Liver (tissue), 7 donors: ENCODE measurements at regions not wholly inside any gene's neighbourhood (a gene's known extent, or its start where the extent isn't known, plus 50 kb on each side); places are given as distances from the start of the nearest gene placed in this dataset.

ENCODE experiments used
- DNase-seq: peaks from one replicate; pipeline ENCODE4 v3.0.0-alpha.2; 2017; ENCODE audit warnings: low spot score
- H3K27ac ChIP-seq, 2 donors: one replicate each; pipeline ENCODE4 v1.7.0; 2013; ENCODE audit warnings: inconsistent platforms in 2 of 2, low read length in 2 of 2, control low read depth in 1 of 2, low read depth in 1 of 2, mild to moderate bottlenecking in 1 of 2
- H3K27me3 ChIP-seq, 4 donors: one replicate each; pipeline versions ENCODE4 v1.6.1 to v1.7.0; 2013; ENCODE audit warnings: low read length in 3 of 4, inconsistent platforms in 1 of 4, mild to moderate bottlenecking in 1 of 4, moderate library complexity in 1 of 4; ENCODE audit not compliant: control insufficient read depth in 4 of 4, insufficient read depth in 4 of 4
- H3K36me3 ChIP-seq, 4 donors: one replicate each; pipeline versions ENCODE4 v1.6.1 to v1.7.0; 2013; ENCODE audit warnings: low read length in 3 of 4, mild to moderate bottlenecking in 3 of 4, low read depth in 1 of 4, moderate library complexity in 1 of 4; ENCODE audit not compliant: control insufficient read depth in 4 of 4, insufficient read depth in 3 of 4
- H3K4me1 ChIP-seq, 4 donors: one replicate each; pipeline versions ENCODE4 v1.6.1 to v1.7.0; 2013; ENCODE audit warnings: low read length in 3 of 4, mild to moderate bottlenecking in 3 of 4, moderate library complexity in 1 of 4; ENCODE audit not compliant: control insufficient read depth in 4 of 4, insufficient read depth in 4 of 4
- H3K4me3 ChIP-seq, 3 donors: one replicate each; pipeline versions ENCODE4 v1.6.1 to v1.7.0; 2013; ENCODE audit warnings: low read length in 3 of 3, control low read depth in 1 of 3, low read depth in 1 of 3, mild to moderate bottlenecking in 1 of 3
- H3K9ac ChIP-seq, 2 donors: one replicate each; pipeline ENCODE4 v1.7.0; 2013; ENCODE audit warnings: low read length in 2 of 2, mild to moderate bottlenecking in 2 of 2, moderate library complexity in 2 of 2, control low read depth in 1 of 2, low read depth in 1 of 2
- H3K9me3 ChIP-seq, 4 donors: one replicate each; pipeline versions ENCODE4 v1.6.1 to v1.7.0; 2013; ENCODE audit warnings: low read length in 3 of 4; ENCODE audit not compliant: control insufficient read depth in 4 of 4
- EGR1 ChIP-seq, 2 donors: IDR thresholded peaks; 2 replicates each; pipeline ENCODE4 v1.6.1; 2016 to 2018; ENCODE audit warnings: antibody characterized with exemption in 2 of 2, low read depth in 2 of 2
- FOXA1 ChIP-seq: IDR thresholded peaks from 2 replicates; pipeline ENCODE4 v1.6.1; 2016; ENCODE audit warnings: antibody characterized with exemption
- FOXA2 ChIP-seq: IDR thresholded peaks from 2 replicates; pipeline ENCODE4 v1.6.1; 2016; ENCODE audit warnings: antibody characterized with exemption
- GABPA ChIP-seq, 2 donors: IDR thresholded peaks in 1 of 2; conservative IDR thresholded peaks in 1 of 2; 2 replicates each; pipeline ENCODE4 v1.6.1; 2016; ENCODE audit warnings: antibody characterized with exemption in 2 of 2, mild to moderate bottlenecking in 1 of 2, moderate library complexity in 1 of 2
- HNF4A ChIP-seq, 2 donors: conservative IDR thresholded peaks; 2 replicates each; pipeline ENCODE4 v1.6.1; 2016; ENCODE audit warnings: antibody characterized with exemption in 2 of 2, mild to moderate bottlenecking in 2 of 2
- HNF4G ChIP-seq: IDR thresholded peaks from 2 replicates; pipeline ENCODE4 v1.6.1; 2016; ENCODE audit warnings: antibody characterized with exemption
- JUND ChIP-seq, 2 donors: IDR thresholded peaks; 2 replicates each; pipeline ENCODE4 v1.6.1; 2016; ENCODE audit warnings: antibody characterized with exemption in 2 of 2
- NR2F2 ChIP-seq: IDR thresholded peaks from 2 replicates; pipeline ENCODE4 v1.6.1; 2016; ENCODE audit warnings: antibody characterized with exemption
- RAD21 ChIP-seq, 2 donors: IDR thresholded peaks; 2 replicates each; pipeline ENCODE4 v1.6.1; 2016; ENCODE audit warnings: antibody characterized with exemption in 2 of 2, mild to moderate bottlenecking in 2 of 2
- RXRA ChIP-seq, 2 donors: IDR thresholded peaks; 2 replicates each; pipeline ENCODE4 v1.6.1; 2017 to 2018; ENCODE audit warnings: antibody characterized with exemption in 2 of 2, mild to moderate bottlenecking in 1 of 2
- SP1 ChIP-seq: IDR thresholded peaks from 2 replicates; pipeline ENCODE4 v1.6.1; 2018; ENCODE audit warnings: antibody characterized with exemption, mild to moderate bottlenecking
- TAF1 ChIP-seq: conservative IDR thresholded peaks from 2 replicates; pipeline ENCODE4 v1.6.1; 2016; ENCODE audit warnings: antibody characterized with exemption, mild to moderate bottlenecking
- YY1 ChIP-seq: IDR thresholded peaks from 2 replicates; pipeline ENCODE4 v1.6.1; 2016; ENCODE audit warnings: antibody characterized with exemption, mild to moderate bottlenecking
- TF ChIP-seq, protein P1 (sequence below): fragments of 150-350 bp; IDR thresholded peaks from 2 replicates; pipeline ENCODE4 v1.5.1; 2017; ENCODE audit warnings: improper control_type of control experiment, low read depth, low read length; ENCODE audit not compliant: missing input control
- TF ChIP-seq, protein P2 (sequence below): IDR thresholded peaks from 2 replicates; pipeline ENCODE4 v1.6.1; 2016; ENCODE audit warnings: antibody characterized with exemption
- TF ChIP-seq, protein P3 (sequence below): IDR thresholded peaks from 2 replicates; pipeline ENCODE4 v1.6.1; 2016; ENCODE audit warnings: antibody characterized with exemption
- TF ChIP-seq, protein P4 (sequence below): IDR thresholded peaks from 2 replicates; pipeline ENCODE4 v1.6.1; 2016; ENCODE audit warnings: antibody characterized with exemption
- TF ChIP-seq, protein P5 (sequence below): IDR thresholded peaks from 2 replicates; pipeline ENCODE4 v1.6.1; 2016; ENCODE audit warnings: antibody characterized with exemption, mild to moderate bottlenecking
- donor health status: healthy.
- donor health status: healthy.
- donor health status: healthy.
- donor health status: healthy.

DNA sequence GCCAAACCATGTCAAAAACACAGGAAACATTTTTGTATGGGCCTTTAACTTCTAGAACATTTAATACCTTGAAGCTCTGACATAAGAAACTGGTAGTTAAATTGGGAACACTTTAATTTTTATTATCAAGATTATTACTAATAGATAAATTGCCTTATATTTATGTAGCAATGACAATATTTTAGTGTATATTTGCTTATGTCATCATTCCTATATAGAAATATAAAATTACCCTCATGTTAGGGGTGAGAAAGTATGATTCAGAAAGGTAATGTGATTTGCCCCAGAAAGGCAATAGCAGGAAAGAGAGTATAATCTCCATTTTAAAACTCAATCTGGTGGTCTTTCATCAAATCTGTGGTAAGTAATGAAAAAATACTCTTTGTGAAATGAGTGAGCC lies 147.4 kb downstream of the IL15 start:
- H3K4me1 ChIP-seq: no peaks in the 10 kb centered on the region
- H3K36me3 ChIP-seq: no peaks in the 10 kb centered on the region
- no peak overlapping the region for H3K9ac ChIP-seq
- no peak overlapping the region for H3K27ac ChIP-seq
- no peak overlapping the region for H3K4me3 ChIP-seq
- DNase-seq: no peak
- no peaks in the 10 kb centered on the region for H3K27me3 ChIP-seq
- H3K9me3 ChIP-seq: no peaks in the 10 kb centered on the region
- TF ChIP-seq, protein P1, sequence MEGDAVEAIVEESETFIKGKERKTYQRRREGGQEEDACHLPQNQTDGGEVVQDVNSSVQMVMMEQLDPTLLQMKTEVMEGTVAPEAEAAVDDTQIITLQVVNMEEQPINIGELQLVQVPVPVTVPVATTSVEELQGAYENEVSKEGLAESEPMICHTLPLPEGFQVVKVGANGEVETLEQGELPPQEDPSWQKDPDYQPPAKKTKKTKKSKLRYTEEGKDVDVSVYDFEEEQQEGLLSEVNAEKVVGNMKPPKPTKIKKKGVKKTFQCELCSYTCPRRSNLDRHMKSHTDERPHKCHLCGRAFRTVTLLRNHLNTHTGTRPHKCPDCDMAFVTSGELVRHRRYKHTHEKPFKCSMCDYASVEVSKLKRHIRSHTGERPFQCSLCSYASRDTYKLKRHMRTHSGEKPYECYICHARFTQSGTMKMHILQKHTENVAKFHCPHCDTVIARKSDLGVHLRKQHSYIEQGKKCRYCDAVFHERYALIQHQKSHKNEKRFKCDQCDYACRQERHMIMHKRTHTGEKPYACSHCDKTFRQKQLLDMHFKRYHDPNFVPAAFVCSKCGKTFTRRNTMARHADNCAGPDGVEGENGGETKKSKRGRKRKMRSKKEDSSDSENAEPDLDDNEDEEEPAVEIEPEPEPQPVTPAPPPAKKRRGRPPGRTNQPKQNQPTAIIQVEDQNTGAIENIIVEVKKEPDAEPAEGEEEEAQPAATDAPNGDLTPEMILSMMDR: no peak
- TF ChIP-seq SP1 (no peak), YY1 (no peak), FOXA1 (no peak), RAD21 (IDR thresholded peaks at IDR 0.05) (no peak), GABPA (IDR thresholded peaks at IDR 0.05 in 1 of 2, conservative IDR thresholded peaks at IDR 0.05 in 1 of 2) (no peak), JUND (IDR thresholded peaks at IDR 0.05) (no peak), HNF4A (conservative IDR thresholded peaks at IDR 0.05) (no peak), RXRA (IDR thresholded peaks at IDR 0.05) (no peak), HNF4G (no peak), TAF1 (no peak), FOXA2 (no peak), EGR1 (IDR thresholded peaks at IDR 0.05; ENCODE audit: low read depth in 2 of 2) (no peak), NR2F2 (no peak)
- TF ChIP-seq, protein P2, sequence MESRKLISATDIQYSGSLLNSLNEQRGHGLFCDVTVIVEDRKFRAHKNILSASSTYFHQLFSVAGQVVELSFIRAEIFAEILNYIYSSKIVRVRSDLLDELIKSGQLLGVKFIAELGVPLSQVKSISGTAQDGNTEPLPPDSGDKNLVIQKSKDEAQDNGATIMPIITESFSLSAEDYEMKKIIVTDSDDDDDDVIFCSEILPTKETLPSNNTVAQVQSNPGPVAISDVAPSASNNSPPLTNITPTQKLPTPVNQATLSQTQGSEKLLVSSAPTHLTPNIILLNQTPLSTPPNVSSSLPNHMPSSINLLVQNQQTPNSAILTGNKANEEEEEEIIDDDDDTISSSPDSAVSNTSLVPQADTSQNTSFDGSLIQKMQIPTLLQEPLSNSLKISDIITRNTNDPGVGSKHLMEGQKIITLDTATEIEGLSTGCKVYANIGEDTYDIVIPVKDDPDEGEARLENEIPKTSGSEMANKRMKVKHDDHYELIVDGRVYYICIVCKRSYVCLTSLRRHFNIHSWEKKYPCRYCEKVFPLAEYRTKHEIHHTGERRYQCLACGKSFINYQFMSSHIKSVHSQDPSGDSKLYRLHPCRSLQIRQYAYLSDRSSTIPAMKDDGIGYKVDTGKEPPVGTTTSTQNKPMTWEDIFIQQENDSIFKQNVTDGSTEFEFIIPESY: no peak
- TF ChIP-seq, protein P3, sequence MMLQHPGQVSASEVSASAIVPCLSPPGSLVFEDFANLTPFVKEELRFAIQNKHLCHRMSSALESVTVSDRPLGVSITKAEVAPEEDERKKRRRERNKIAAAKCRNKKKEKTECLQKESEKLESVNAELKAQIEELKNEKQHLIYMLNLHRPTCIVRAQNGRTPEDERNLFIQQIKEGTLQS: no peak
- TF ChIP-seq, protein P4, sequence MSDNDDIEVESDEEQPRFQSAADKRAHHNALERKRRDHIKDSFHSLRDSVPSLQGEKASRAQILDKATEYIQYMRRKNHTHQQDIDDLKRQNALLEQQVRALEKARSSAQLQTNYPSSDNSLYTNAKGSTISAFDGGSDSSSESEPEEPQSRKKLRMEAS: no peak
- TF ChIP-seq, protein P5, sequence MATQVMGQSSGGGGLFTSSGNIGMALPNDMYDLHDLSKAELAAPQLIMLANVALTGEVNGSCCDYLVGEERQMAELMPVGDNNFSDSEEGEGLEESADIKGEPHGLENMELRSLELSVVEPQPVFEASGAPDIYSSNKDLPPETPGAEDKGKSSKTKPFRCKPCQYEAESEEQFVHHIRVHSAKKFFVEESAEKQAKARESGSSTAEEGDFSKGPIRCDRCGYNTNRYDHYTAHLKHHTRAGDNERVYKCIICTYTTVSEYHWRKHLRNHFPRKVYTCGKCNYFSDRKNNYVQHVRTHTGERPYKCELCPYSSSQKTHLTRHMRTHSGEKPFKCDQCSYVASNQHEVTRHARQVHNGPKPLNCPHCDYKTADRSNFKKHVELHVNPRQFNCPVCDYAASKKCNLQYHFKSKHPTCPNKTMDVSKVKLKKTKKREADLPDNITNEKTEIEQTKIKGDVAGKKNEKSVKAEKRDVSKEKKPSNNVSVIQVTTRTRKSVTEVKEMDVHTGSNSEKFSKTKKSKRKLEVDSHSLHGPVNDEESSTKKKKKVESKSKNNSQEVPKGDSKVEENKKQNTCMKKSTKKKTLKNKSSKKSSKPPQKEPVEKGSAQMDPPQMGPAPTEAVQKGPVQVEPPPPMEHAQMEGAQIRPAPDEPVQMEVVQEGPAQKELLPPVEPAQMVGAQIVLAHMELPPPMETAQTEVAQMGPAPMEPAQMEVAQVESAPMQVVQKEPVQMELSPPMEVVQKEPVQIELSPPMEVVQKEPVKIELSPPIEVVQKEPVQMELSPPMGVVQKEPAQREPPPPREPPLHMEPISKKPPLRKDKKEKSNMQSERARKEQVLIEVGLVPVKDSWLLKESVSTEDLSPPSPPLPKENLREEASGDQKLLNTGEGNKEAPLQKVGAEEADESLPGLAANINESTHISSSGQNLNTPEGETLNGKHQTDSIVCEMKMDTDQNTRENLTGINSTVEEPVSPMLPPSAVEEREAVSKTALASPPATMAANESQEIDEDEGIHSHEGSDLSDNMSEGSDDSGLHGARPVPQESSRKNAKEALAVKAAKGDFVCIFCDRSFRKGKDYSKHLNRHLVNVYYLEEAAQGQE: no peak

DNA sequence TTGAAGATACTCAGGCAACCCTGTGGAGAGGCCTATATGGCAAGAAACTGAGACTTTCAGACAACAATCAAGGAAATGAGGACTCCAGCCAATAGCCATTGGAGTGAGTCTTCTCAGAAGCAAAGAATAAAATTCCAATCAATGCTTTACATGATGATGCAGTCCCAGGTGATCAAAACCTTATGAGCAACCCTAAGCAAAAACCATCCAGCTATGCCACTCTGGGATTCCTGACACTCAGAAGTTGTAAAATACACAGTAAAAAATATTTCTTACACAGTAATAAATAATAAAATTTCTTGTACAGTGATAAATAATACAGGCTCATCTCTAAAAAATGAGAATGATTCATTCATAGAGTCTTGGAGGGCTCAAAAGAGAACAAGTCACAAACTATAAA lies 150.6 kb downstream of the IL15 start:
- Histone ChIP-seq H3K4me1 (no peaks in the 10 kb centered on the region), H3K36me3 (no peaks in the 10 kb centered on the region), H3K9me3 (no peaks in the 10 kb centered on the region), H3K9ac (no peak overlapping the region), H3K4me3 (no peak overlapping the region), H3K27ac (no peak overlapping the region), H3K27me3 (no peaks in the 10 kb centered on the region)
- DNase-seq: no peak
- TF ChIP-seq FOXA2: no peak
- TF ChIP-seq, protein P4: no peak
- no peak for TF ChIP-seq HNF4G
- TF ChIP-seq, protein P3: no peak
- no peak for TF ChIP-seq TAF1
- TF ChIP-seq, protein P5: no peak
- TF ChIP-seq RXRA (IDR thresholded peaks at IDR 0.05): no peak
- TF ChIP-seq, protein P1: no peak
- TF ChIP-seq SP1: no peak
